Mucosa of stomach (tissue), 1 donor: ENCODE measurements at regions not wholly inside any gene's neighbourhood (a gene's known extent, or its start where the extent isn't known, plus 50 kb on each side); places are given as distances from the start of the nearest gene placed in this dataset.
"Not testable (repeated sequence)": the region's sequence is repeated elsewhere in the genome, so short reads cannot be mapped to it uniquely, and the experiment has no call there.

Experiments
- H3K27me3 ChIP-seq: one replicate; pipeline ENCODE4 v1.7.0; 2013; ENCODE audit warnings: mild to moderate bottlenecking, low read length; ENCODE audit not compliant: control insufficient read depth, insufficient read depth
- H3K36me3 ChIP-seq: one replicate; pipeline ENCODE4 v1.7.0; 2013; ENCODE audit warnings: low read length; ENCODE audit not compliant: control insufficient read depth, insufficient read depth
- H3K4me1 ChIP-seq: one replicate; pipeline ENCODE4 v1.7.0; 2013; ENCODE audit warnings: mild to moderate bottlenecking, low read length; ENCODE audit not compliant: control insufficient read depth, insufficient read depth
- H3K4me3 ChIP-seq: one replicate; pipeline ENCODE4 v1.7.0; 2013; ENCODE audit warnings: low read length
- H3K9ac ChIP-seq: one replicate; pipeline ENCODE4 v1.7.0; 2013; ENCODE audit warnings: mild to moderate bottlenecking, low read length, moderate library complexity
- H3K9me3 ChIP-seq: one replicate; pipeline ENCODE4 v1.7.0; 2013; ENCODE audit warnings: mild to moderate bottlenecking, low read length, moderate library complexity; ENCODE audit not compliant: control insufficient read depth
- donor health status: Pancreatic carcinoma.

DNA sequence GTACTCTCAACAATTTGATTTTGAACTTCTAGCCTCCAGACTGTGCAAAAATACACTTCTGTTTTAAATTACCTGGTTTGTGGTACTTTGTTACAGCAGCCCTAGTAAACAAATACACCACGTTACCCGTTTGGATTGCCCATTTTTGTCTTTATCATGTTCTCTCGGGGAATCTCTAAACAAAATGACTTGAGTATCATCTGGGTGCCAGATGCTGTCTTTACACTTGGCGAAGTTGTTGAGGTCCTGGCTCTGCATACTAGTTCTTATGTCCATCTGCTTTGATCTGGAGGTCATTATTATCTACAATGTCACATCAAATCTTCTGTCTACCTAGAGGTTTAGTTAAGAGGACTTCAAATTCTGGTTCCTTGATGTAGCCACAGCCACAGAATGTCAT lies 142.4 kb upstream of the NRIP1 start:
- H3K27me3 ChIP-seq = no peaks in the 10 kb centered on the region
- no peaks in the 10 kb centered on the region for H3K9me3 ChIP-seq
- no peak overlapping the region for H3K4me3 ChIP-seq
- H3K4me1 ChIP-seq = peaks cover 6% of the 10 kb centered on the region
- no peak overlapping the region for H3K9ac ChIP-seq
- no peaks in the 10 kb centered on the region for H3K36me3 ChIP-seq

DNA sequence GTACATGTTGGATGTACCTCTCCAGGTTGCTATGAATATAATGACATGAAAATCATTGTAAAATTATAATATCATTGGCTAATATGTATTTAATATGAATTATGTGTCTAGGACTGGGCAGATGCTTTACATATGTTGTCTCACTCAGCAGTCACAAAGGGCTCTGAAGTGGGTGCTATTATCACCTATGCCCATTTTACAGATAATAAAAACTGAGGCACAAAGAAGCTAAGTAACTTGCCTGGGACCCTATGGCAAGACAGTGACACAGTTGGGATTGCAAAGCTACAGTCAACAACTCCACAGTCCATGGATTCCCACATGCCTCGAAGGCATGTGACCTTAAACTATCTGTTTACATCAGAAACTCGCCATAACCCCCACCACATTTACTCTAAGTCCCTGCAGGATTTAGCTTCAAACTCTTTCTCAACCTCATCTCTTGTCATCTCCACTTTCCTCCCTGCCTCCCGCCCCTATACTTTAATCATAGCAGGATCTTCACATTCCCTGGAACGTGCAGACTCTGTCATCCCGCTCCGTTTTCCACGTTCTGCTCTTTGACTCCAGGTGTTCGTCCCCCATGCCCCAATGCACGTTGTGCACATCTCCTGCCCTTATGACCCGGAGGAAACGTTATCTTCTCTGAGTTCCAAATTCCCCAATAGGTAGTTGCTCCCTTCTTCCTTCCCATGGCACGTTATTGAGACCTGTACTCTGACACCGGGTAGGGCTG lies 143.0 kb upstream of the NRIP1 start:
- no peaks in the 10 kb centered on the region for H3K36me3 ChIP-seq
- peaks cover 6% of the 10 kb centered on the region for H3K4me1 ChIP-seq
- H3K27me3 ChIP-seq = no peaks in the 10 kb centered on the region
- no peak overlapping the region for H3K4me3 ChIP-seq
- H3K9me3 ChIP-seq = no peaks in the 10 kb centered on the region
- no peak overlapping the region for H3K9ac ChIP-seq

- Histone ChIP-seq H3K9me3 (no peaks in the 10 kb centered on the region), H3K4me1 (peaks cover 6% of the 10 kb centered on the region), H3K9ac (no peak overlapping the region), H3K4me3 (no peak overlapping the region), H3K36me3 (no peaks in the 10 kb centered on the region), H3K27me3 (no peaks in the 10 kb centered on the region)
These were observed 144.0 kb upstream of the NRIP1 start for GRCh38 chr21:15208786-15209185.

DNA sequence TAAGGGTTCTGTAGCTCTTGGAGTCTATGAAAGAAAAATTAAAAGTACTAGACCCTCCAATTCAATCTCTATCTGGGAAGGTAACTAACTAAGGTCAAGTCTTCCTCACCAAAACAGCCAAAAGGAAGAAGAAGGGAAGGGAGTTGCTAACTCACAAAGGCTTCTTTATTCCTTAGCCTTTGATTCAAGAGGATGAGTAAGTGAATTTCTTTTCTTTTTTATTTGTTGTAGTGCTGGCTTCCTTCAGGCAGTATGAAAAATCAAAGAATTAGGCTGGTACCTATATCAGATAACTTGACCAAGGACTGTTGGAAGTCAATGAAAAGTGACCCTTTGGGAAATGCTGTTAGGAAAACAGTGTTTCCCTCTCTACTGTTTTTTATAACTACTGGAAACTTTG lies 144.4 kb upstream of the NRIP1 start:
- H3K9me3 ChIP-seq = no peaks in the 10 kb centered on the region
- H3K27me3 ChIP-seq = no peaks in the 10 kb centered on the region
- no peaks in the 10 kb centered on the region for H3K36me3 ChIP-seq
- H3K9ac ChIP-seq = no peak overlapping the region
- peaks cover 6% of the 10 kb centered on the region for H3K4me1 ChIP-seq
- H3K4me3 ChIP-seq = no peak overlapping the region

GRCh38 chr21:15210235-15210678 lies 145.5 kb upstream of the NRIP1 start:
- Histone ChIP-seq H3K9ac (no peak overlapping the region), H3K4me1 (peaks cover 6% of the 10 kb centered on the region), H3K27me3 (no peaks in the 10 kb centered on the region), H3K36me3 (no peaks in the 10 kb centered on the region), H3K9me3 (no peaks in the 10 kb centered on the region), H3K4me3 (no peak overlapping the region)

DNA sequence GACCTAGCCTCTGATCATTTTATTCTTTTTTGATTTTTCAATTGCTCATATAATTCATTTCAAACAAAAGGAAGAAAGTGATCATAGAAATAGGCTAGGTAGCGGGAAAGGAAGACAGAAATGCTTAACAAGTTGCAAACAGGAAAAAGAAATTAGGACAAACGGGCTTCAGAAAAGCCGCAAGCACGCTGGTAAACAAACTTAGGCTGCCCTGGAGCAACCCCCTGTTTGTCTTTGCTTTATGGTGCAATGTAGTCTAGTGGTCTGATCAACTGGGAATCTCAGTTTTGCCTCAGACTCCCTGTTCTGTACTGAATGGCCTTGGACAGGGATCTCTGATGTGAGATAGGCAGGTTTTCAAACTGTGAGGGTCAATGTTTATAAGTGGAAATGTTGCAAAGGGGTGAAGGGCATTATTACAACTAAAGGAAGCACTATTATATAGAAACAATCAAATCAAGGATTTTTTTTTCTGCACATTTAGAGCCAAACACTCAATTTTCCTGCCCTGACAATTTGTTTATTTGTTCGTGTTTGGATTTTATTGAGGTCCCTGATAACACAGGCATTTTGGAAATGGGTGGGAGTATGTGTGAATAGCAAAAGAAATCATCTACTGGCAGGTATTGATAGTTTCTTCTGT lies 146.8 kb upstream of the NRIP1 start:
- no peaks in the 10 kb centered on the region for H3K36me3 ChIP-seq
- peaks cover 6% of the 10 kb centered on the region for H3K4me1 ChIP-seq
- no peaks in the 10 kb centered on the region for H3K27me3 ChIP-seq
- no peak overlapping the region for H3K4me3 ChIP-seq
- H3K9ac ChIP-seq = no peak overlapping the region
- no peaks in the 10 kb centered on the region for H3K9me3 ChIP-seq

GRCh38 chr21:15212206-15212605 lies 147.4 kb upstream of the NRIP1 start:
- Histone ChIP-seq H3K9ac (no peak overlapping the region), H3K4me3 (no peak overlapping the region), H3K4me1 (peaks cover 6% of the 10 kb centered on the region), H3K27me3 (no peaks in the 10 kb centered on the region), H3K9me3 (no peaks in the 10 kb centered on the region), H3K36me3 (no peaks in the 10 kb centered on the region)

DNA sequence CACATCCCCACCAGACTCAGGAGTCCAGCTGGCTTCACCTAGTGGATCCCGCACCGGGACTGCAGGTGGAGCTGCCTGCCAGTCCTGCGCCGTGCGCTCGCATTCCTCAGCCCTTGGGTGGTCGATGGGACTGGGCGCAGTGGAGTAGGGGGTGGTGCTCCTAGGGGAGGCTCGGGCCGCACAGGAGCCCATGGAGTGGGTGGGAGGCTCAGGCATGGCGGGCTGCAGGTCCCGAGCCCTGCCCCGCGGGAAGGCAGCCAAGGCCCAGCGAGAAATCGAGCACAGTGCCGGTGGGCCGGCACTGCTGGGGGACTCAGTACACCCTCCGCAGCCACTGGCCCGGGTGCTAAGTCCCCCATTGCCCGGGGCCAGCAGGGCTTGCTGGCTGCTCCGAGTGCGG lies 153.7 kb upstream of the NRIP1 start:
- H3K27me3 ChIP-seq, H3K4me1 ChIP-seq, H3K4me3 ChIP-seq, H3K9ac ChIP-seq, H3K36me3 ChIP-seq, H3K9me3 ChIP-seq: not testable (repeated sequence)

GRCh38 chr21:15219039-15219438 lies 154.2 kb upstream of the NRIP1 start:
- Histone ChIP-seq H3K27me3 (no peaks in the 10 kb centered on the region), H3K36me3 (no peaks in the 10 kb centered on the region), H3K9me3 (no peaks in the 10 kb centered on the region), H3K4me1 (peaks cover 5% of the 10 kb centered on the region), H3K9ac (no peak overlapping the region), H3K4me3 (no peak overlapping the region)

DNA sequence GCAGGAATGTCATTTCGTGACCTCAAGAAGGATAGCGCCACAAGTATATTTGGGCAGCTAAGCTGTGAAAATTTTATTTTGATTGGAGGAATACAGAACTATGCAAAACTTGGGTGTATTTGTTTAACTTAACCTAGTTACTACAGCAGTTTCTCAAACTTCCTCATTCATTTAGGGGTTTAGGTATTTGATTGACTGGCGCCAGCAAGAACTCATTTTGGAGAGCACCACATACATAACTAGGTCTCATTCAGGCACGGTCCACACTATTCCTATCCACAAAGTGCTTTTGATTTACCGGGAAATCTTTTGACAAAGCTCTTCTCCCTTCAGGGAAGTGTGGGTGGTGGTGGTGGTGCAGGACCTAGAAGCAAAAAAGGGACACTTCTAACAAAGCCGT lies 155.1 kb upstream of the NRIP1 start:
- Histone ChIP-seq H3K4me1 (peaks cover 5% of the 10 kb centered on the region), H3K27me3 (no peaks in the 10 kb centered on the region), H3K9ac (no peak overlapping the region), H3K9me3 (no peaks in the 10 kb centered on the region), H3K4me3 (no peak overlapping the region), H3K36me3 (no peaks in the 10 kb centered on the region)

DNA sequence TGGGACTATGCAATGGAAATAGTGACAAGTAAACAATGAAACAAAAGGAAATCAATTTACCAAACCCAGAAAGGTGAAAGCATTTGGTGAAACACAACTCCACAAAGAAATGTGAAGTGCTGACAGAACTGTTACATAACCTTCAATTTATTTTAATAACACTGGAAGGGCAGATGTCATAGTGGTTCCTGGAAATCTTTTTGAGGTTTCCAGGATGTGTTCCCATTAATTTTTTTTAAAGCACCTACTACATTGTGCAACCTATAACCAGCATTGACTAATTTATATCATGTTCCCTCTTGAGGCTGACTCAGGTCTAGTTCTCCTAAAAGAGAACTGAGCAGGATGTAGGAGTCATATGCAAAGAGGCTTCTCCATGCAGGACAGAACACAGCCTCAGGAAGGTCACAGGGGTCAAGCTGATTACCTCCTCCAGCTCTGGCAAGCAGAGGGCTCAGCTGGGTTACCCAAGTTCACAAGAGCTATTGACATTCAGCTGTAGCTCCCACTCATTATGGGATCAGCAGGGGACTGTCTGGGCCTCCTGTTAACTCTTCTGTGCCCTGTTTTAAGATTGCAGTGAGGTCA lies 157.1 kb upstream of the NRIP1 start:
- H3K4me1 ChIP-seq = peaks cover 5% of the 10 kb centered on the region
- H3K36me3 ChIP-seq = no peaks in the 10 kb centered on the region
- H3K27me3 ChIP-seq = no peaks in the 10 kb centered on the region
- no peak overlapping the region for H3K4me3 ChIP-seq
- no peaks in the 10 kb centered on the region for H3K9me3 ChIP-seq
- H3K9ac ChIP-seq = no peak overlapping the region

GRCh38 chr21:15222707-15223106 lies 157.9 kb upstream of the NRIP1 start:
- Histone ChIP-seq H3K9me3 (no peaks in the 10 kb centered on the region), H3K9ac (no peak overlapping the region), H3K4me1 (peaks cover 5% of the 10 kb centered on the region), H3K36me3 (no peaks in the 10 kb centered on the region), H3K27me3 (no peaks in the 10 kb centered on the region), H3K4me3 (no peak overlapping the region)
